Epidermal melanocyte (primary cell): ENCODE measurements at regions not wholly inside any gene's neighbourhood (a gene's known extent, or its start where the extent isn't known, plus 50 kb on each side); places are given as distances from the start of the nearest gene placed in this dataset.
A peak's percentile ranks its signal among the peaks of the same experiment; 100 is the strongest.
"Not testable (repeated sequence)": the region's sequence is repeated elsewhere in the genome, so short reads cannot be mapped to it uniquely, and the experiment has no call there.

Experiments used
- DNase-seq: peaks from one replicate; pipeline ENCODE4 v3.0.0; 2011; ENCODE audit warnings: low spot score; ENCODE audit not compliant: insufficient read length

DNA sequence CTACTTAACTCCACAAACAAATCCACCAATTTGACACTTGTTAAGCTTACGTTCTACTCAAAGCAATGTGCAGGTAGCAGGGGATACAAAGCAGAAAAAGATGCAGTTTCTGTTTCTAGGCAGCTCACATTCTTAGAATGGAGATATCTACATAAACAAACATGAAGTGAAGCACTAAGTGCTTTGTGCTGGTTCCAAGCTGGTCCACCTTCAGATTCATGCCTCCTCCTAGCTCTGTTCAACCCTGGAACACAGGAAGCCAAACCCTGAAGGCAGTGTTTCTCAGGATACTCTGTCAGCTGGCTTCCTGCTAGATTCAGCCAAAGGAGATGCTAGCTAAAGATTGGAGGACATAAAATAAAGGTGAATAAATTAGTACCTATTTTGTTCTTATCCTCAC lies 55.3 kb upstream of the NOL4 start:
- DNase-seq: no peak

DNA sequence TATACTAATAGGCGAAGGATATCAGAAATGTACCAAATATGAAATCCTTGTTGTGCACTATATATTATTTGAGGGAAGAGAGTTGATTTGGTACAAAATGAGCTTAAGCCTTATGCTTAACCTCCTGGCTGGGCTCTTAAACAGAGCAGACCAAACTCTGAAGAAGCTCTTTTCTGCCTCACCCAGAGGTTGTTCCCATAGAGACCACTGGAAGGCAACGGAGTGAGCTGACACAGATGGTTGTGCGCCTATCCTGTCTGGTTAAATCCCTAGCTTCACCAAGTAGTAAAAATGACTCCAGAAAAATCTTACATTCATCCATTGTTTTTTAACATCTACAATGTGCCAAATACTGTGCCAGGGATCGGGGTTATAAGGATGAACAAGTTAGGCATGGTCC lies 55.9 kb upstream of the NOL4 start:
- no peak for DNase-seq

DNA sequence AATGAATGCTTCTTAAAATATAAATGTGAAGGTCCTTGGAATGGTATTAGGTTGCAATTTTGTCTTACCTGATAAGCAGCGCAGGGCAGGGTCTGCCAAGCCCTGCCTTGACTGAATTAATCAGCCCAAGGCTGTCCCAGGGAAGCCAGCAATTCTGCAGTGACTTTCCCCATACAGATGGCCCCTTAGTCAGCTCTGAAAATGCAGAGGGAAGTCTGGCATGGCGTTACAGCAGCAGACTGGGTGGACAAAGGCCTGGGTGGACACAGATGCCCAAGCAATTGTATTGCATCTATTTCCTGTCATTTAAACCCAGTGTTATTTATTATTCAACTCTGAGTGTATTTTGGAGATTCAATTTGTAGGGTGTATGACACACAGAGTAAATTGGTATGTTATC lies 56.6 kb upstream of the NOL4 start:
- no peak for DNase-seq

DNA sequence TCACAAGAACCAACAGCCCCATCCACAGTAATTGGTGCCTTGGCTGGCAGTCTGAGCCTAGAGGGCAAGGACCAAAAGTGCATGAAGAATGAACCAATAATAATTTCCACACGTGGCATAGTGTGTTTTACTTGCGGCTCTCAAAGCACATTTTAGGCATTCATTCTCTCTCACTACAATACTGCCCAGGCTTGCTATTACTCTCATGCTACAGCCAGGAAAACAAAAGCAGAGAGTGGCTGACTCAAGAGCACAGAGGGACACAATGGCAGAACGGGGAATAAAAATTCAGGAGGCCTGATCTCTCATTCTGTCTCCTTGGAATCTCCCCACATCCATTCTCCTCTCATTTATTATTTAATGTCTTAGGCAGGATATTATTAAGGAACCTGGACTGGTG lies 57.0 kb upstream of the NOL4 start:
- no peak for DNase-seq

DNA sequence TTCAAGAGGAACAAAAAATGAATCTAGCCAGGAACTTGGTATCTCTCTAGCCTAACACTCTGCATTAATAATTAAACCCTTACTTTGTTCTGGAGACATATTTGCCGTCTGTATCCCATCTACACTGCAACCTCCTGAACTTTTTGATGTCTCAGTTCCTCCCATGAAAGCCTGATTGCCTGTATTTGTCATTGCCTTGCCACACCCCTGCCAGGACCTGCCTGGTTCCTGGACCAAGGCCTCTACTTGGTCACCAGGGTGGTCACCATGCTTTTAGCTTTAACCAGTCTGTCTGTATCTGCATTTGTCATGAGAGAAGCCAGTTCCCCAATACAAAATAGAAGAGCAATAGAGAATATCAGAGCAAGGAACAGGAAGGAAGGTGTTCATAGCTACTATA lies 58.8 kb upstream of the NOL4 start:
- DNase-seq: no peak

DNA sequence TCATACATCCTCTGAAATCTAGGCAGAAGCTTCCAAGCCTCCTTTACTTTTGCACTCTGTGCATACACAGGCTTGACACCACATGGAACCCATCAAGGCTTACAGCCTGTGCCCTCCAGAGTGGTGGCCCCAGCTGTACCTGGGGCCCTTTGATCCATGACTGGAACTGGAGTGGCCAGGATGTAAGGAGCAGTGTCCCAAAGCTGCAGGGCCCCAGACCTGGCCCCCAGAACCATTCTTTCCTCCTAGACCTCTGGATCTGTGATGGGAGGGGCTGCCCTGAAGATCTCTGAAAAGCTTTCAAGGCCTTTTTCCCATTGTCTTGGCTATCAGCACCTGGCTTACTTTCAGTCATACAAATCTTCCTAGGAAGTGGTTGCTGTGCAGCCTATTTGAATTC lies 63.1 kb upstream of the NOL4 start:
- DNase-seq: no peak

DNA sequence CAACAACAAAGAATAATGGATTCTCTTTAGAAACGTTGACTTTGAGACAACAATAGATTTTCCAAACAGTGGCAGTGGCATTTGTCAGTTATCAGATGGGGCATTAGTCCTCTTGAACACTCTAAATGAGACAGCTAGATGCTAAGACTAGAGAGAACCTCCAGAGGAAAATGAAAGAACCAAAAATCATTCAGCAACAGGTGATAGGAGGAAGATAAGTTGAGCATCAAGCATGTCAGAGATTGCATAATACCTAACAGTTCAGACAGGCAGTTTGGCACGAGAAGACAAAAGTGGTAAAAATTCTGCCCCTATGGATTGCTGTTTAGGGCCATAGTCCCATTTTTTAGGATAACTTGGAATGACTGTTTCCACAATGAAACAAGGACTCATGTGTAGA lies 67.9 kb upstream of the NOL4 start:
- DNase-seq: no peak

DNA sequence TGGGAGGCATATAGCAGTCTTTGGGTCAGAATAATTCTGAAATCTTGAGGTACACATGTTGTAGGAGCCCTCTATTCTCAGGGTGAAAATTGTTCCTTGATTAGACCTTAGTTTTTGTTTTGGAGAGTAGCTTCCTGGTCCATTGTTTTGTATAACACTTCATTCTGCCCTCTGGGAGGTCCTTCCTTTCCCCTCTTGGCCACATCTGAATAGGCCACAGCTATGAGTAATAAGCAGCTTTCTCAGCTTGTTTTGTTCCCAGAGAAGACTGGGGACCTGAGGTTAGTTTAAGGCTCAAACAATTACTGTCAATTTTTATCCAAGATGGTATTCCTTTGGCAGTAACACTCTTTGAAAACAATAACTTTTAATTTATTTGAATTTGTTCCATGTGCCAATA lies 72.6 kb upstream of the NOL4 start:
- no peak for DNase-seq

DNA sequence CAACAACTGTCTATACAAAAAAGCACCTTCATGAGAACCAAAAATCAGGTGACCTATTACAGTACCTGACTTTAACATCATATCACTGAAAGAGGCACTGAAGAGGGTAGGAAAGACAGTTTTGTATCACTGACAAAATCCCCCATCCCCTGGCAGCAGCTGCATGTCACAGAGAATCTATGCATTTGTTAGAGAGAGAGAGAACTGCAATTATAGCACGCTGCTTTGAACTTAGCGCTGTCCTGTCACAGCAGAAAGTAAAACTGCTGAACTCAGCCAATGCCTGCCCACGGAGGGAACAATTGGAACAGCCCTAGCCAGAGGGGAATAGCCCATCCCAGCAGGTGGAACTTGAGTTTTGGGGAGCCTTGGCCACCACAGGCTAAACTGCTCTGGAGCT lies 75.1 kb upstream of the NOL4 start:
- DNase-seq: no peak

DNA sequence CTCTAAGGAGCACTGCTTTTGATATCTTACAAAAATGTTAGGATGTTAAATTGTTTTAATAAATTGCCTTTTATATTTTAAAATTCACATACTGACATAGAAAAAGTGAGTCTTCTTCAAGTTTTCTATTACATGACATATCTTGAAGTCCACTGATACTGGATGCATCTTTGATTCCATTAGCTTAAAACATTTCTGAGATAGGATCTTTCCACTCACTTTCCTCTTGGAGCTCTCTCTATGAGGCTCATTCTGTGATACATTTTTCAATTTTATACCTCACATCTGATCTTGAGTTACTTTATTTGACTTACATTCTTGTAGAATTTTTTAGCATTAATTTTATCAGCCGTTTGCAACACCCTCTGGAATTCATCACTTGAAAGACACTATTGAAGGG lies 86.8 kb upstream of the NOL4 start:
- DNase-seq: no peak

DNA sequence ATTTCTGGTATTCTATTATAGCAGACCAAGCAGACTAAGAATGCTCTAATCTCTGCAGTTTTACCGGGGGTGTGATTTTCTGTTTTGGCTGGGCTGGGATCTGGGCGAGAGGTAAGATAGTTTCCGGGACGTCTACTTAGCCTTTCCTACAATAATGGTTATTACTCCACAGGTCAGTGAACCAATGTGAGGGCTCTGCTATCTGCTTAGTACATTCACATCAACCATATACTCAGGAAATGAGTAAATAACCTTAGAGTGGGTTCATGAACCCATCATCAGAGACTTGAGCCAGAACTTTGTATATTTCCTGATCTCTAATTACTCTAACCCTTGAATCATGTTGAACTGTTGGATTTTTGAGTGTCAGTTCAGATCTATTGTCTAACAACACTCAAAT lies 90.1 kb upstream of the NOL4 start:
- DNase-seq: no peak

DNA sequence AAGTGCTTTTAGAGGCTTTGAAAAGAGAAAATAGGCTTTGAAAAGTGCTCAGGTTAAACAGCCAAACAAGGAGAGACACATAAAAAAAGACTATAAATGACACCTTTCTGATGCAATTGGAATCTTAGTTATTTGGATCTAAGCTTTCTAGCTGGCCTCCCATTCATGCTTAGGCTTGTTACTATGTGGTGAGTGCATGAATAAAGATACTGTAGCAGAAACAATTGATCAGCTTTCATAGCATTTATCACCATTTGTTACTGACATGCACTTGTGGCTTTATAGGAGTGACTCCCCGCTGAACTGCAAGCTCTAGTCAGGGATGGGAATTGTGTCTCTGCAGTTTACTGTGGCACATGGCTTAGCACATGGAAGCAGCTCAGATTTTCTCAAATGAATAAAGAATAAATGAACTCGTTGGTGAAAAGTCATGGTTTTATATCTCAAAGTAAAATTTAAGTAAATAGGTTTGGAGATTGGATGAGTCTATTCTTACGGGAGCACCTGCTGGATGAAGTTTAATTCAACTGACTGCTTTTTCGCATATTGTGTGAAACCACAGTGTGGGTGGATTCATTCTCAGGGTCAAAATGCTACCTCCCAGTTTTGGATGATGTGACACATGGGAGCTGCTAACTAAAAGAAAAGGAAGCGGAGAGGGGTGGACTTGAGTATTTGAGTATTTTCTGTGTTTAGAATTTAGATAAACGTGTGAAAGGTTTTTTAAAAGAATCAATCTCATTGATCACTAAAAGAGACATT lies 91.1 kb upstream of the NOL4 start:
- DNase-seq: no peak

DNA sequence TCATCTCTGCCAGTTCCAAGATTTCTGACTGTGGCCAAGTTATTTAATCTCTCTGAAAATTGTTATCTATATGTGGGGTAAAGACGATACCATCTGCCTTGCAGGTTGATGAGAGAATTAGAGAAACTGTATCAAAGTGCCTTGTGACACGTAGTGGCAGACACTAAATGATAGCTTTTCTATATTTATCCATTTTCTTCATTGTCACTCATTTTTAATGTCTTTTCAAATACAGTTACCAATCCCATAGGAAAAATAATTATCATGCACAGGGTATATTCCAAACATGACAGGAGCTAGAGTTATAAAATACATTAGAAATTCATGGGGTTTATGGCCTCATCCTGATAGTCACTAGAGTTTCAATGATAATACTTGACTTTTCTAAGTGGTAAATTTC lies 95.6 kb upstream of the NOL4 start:
- no peak for DNase-seq

DNA sequence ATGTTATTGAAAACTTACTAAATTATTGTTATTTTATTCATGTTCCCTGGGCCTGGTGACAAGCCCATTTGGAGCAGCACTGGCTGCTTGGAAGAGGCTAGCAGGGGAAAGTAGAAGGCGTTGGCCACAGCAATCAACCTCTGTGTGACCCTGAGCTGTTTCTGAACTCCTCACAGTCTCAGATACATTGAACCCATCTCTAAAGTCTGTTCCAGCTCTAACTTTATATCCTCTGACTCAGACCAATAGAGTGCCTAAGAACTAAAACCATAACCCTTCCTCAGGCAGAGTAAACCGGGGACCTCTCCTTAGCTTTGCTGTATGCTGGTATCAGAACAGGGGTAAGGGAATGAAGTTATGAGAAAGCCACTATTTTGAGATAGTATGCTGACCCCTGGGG lies 96.4 kb upstream of the NOL4 start:
- no peak for DNase-seq

DNA sequence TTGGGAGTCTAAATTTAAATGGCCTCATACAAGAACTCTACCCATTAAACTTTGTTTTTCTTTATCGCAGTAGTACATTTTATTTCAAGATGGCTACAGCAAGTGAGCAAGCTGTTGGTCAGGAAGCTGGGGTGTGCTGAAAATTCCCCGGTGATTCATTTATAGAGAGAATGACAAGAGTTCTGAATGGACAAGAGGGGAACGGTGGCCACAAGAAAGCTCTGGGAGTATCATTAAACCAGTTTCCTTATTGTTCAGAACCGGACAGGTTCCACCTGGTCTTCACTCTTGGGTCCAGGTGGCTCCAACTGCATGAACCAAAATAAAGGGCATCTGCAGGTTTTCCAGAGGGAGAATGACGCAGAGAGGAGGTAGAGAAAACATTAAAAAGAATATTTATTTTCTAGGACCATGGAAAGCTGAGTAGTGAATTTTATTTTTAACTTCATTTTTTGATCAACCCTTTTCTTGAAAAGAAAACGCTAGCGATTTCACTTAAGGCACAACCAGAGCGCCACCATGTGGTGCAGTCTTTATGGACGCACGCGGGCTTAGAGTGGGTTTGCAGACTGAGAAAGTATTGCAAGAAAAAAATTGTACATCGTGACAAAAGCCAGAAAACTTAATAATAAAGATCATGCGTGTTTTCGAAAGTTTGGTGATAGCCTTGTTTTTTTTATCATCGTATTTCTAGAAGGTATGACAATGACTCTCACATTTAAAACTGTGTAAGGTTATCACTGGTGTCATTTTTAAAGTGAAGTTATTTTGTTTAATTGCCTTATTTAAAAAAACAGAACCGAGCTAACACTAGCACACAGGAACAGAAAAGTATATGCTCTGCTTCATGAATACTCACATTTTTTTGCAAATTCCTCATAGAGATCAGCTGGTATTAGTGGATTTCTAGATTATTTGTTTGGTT lies 97.9 kb upstream of the NOL4 start:
- no peak for DNase-seq

DNA sequence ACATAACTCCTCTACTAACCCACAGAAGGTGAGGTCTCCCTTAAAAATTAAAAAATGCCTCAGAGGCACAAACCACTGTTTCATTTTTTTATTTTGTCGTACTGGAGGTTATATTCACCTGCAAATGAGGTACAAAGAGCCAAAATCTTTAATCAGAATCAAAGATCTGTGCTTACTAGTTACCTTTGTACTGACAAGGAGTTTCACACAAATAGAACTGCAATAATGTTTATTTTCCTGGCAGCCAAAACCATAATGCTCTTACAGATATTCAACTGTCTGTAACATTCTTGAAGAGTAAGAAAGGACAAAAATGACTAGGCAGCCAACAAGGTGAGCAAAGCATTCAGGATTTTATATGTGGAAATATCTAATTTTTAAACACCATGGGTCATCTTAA lies 105.1 kb upstream of the NOL4 start:
- DNase-seq: no peak

DNA sequence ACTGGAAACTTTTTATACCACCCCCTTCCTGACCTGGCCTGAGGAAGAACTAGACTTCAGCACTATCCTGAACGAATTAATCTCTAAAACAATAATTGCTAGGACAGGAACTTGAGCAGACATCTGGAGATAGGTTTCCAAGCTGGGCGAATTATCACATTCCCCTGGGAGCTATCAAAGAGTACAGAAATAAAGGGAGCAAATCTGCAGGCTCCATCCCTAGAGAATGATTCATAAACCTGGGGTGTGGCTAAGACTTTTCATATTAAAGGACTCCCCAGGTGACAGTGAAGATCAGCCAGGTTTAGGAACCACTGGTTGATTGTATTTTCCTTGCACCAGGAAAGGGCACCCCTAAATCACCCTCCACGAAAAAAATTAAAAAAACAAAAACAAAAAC lies 105.6 kb upstream of the NOL4 start:
- DNase-seq: no peak

DNA sequence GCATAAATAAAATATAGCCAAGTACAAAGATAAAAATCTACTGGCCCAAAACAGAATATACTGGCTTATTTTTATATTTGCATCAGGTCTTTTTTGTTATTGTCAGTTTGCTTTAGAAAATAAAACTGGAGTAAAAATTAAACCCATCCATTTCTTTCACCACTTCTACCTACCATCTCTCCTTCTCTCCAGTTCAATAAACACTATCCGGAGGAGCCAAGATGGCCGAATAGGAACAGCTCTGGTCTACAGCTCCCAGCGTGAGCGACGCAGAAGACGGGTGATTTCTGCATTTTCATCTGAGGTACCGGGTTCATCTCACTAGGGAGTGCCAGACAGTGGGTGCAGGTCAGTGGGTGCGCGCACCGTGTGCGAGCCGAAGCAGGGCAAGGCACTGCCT lies 106.2 kb upstream of the NOL4 start:
- DNase-seq: not testable (repeated sequence)

DNA sequence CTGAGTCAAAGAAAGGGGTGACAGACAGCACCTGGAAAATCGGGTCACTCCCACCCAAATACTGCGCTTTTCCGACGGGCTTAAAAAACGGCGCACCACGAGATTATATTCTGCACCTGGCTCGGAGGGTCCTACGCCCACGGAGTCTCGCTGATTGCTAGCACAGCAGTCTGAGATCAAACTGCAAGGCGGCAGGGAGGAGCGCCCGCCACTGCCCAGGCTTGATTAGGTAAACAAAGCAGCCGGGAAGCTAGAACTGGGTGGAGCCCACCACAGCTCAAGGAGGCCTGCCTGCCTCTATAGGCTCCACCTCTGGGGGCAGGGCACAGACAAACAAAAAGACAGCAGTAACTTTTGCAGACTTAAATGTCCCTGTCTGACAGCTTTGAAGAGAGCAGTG lies 106.6 kb upstream of the NOL4 start:
- not testable (repeated sequence) for DNase-seq

DNA sequence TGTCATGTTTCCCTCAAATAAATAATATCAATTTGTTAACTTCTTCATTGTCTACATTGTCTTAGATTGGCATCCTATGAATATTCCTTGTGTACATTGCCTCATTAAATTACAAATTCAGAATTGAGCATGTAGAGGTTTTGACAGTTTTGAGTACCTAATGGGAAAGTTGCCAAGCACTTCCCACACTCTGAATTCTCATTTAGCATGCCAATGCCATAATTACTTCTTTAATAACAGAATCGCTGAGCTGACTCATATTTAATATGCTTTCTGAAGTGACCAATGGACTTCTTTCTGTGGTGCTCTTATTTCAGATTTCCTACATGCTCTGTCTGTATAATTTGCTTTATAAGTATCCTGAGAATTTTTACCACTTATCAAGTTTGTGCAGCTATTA lies 114.4 kb upstream of the NOL4 start:
- DNase-seq: no peak

DNA sequence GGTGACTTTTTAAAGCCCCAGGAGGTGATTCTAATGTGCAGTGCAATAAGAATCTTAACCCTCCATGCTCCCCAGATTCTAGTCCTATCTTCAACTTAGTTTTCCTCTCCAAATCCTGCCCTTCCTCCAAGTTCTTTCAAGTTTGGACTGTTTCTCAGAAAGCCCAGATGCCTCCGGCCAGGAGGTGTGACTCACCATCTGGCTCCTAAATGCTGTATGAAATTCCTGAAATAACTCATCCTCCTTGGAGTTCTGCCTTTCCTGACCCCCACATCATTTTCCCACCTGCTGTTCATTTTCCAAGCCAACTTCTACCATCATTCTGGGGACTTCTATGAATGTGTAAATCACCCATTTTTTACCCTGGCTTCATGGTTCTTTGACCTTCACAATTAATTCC lies 118.2 kb upstream of the NOL4 start:
- DNase-seq: peak; percentile 30

DNA sequence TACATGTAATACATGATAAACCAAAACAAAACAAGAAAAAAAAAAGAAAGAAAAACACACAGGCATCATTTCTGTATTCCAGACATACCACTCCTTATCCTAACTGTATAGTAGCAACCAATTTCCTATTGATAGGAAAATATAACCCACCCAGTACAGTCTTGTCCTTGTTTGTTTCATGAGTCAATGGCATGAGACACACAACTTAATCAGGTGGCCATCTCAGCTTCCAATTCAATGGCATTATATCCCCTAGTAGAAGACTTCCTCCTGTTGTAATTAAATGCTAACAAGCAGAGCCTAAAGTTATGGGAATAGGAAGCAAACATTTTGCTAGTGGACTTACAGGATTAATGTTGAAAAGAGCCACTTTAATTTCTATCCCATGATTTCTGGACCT lies 121.0 kb upstream of the NOL4 start:
- DNase-seq: no peak

DNA sequence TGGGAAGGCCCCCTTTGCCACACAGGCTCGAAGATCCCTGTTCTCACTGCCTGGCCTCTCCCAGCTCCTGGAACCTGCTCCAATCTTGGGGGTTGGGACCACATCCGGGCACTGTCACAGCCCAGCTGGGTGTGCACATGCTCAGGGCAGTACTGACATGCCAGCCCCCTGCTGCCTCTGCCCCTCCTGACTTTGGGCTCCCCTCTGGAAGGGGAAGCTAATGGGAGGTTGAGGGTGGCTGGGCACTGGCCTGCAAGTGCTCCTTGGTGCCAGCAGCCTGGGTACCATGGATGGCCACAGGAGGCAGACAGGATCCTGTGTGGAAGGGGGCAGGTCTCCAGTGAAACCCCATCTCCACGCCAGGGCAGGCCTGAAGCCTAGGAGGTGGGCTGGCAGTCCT lies 126.1 kb upstream of the NOL4 start:
- no peak for DNase-seq
